Pancreas (tissue), 10 donors: ENCODE measurements at regions not wholly inside any gene's neighbourhood (a gene's known extent, or its start where the extent isn't known, plus 50 kb on each side); places are given as distances from the start of the nearest gene placed in this dataset.

Source experiments
- ATAC-seq, 4 donors: fragments of 200-7000 bp; cut with Tn5 transposase; one replicate each; pipeline versions ENCODE4 v1.8.0 to v1.9.1; 2020; ENCODE audit warnings: mild to moderate bottlenecking in 4 of 4, moderate library complexity in 4 of 4
- DNase-seq, 6 donors: peaks; one replicate each; pipeline ENCODE4 v3.0.0-alpha.2; 2020
- FAIRE-seq: peaks from 2 replicates; lab custom pipeline; 2012; peaks lifted over from hg19 to GRCh38; lab: Jason Lieb, UNC
- H3K27ac ChIP-seq, 4 donors: fragments of 200-600 bp; sonication (generic); 1 replicate in 3 of 4; 2 replicates in 1 of 4; pipeline versions ENCODE4 v1.5.0 to v1.8.0; 2020
- H3K27me3 ChIP-seq, 4 donors: fragments of 200-600 bp; one replicate each; pipeline ENCODE4 v1.8.0; 2021
- H3K36me3 ChIP-seq, 3 donors: fragments of 200-600 bp; sonication (generic) in 1 of 3; one replicate each; pipeline versions ENCODE4 v1.5.0 to v1.8.0; 2020 to 2021
- H3K4me1 ChIP-seq, 3 donors: fragments of 200-600 bp; one replicate each; pipeline ENCODE4 v1.8.0; 2021
- H3K4me3 ChIP-seq, 4 donors: fragments of 200-600 bp; sonication (generic) in 2 of 4; one replicate each; pipeline versions ENCODE4 v1.5.0 to v1.8.0; 2020 to 2021
- H3K9me3 ChIP-seq, 4 donors: fragments of 200-600 bp; one replicate each; pipeline ENCODE4 v1.8.0; 2021
- CTCF ChIP-seq, 4 donors: fragments of 200-600 bp; sonication (generic) in 3 of 4; IDR thresholded peaks; one replicate each; pipeline versions ENCODE4 v1.5.0 to v1.8.0; 2021; ENCODE audit warnings: antibody characterized with exemption in 4 of 4
- WGBS, 2 donors: extraction: QIAGEN DNeasy Blood & Tissue Kit; methylation state at CpG; one replicate each; pipeline ENCODE4 v1.1.7; 2013; 5-methylcytosine and 5-hydroxymethylcytosine counted together
- intact Hi-C, 3 donors: fragments of 100-400 bp; cut with DNase I; formaldehyde crosslinking; loops; one replicate each; pipeline versions ENCODE4 v1.11.1 to v1.14.2; 2022
- donor health status: healthy with polysubstance abuse.
- donor health status: DM: no; HTN: no; CAD: no; lungs with moderate emphysema.
- donor health status: DM: no; HTN: no; CAD: no.
- donor health status: control.
- donor health status: control.
- donor health status: Bipolar disorder and iron deficiency.
- donor health status: DM: yes; HTN: yes; CAD: no.
- donor health status: DM: no; HTN: no; CAD: no.
- donor health status: DM: no; HTN: no; CAD: no.
- donor health status: DM: yes; HTN: yes; CAD: no.

- DNase-seq (no peak), ATAC-seq (no peak), FAIRE-seq (no peak)
- 78 to 80% methylated on average over 2 of the region's 2 CpGs for WGBS, 2 donors
- Histone ChIP-seq H3K27ac (no peak overlapping the region), H3K36me3 (no peaks in the 10 kb centered on the region), H3K4me1 (no peaks in the 10 kb centered on the region), H3K4me3 (no peak overlapping the region), H3K27me3 (no peaks in the 10 kb centered on the region), H3K9me3 (no peaks in the 10 kb centered on the region)
- intact Hi-C loops, result no loop called here
- no peak for TF ChIP-seq CTCF (IDR thresholded peaks at IDR 0.05)
Measured at GRCh38 chr5:30879887-30880286, 313.6 kb upstream of the CDH6 start.

- H3K27ac ChIP-seq, result no peak overlapping the region
- H3K36me3 ChIP-seq, result no peaks in the 10 kb centered on the region
- DNase-seq (no peak), FAIRE-seq (no peak), ATAC-seq (no peak)
- intact Hi-C loops, result no loop called here
- no peaks in the 10 kb centered on the region for H3K4me1 ChIP-seq
- no peaks in the 10 kb centered on the region for H3K9me3 ChIP-seq
- 70 to 86% methylated on average over 1 of the region's 1 CpG for WGBS, 2 donors
- no peaks in the 10 kb centered on the region for H3K27me3 ChIP-seq
- TF ChIP-seq CTCF (IDR thresholded peaks at IDR 0.05), result no peak
- no peak overlapping the region for H3K4me3 ChIP-seq
Measured at GRCh38 chr5:30878746-30879145, 314.7 kb upstream of the CDH6 start.

GRCh38 chr5:30878296-30878695 lies 315.2 kb upstream of the CDH6 start:
- H3K4me1 ChIP-seq, result no peaks in the 10 kb centered on the region
- H3K9me3 ChIP-seq, result no peaks in the 10 kb centered on the region
- DNase-seq, result no peak
- H3K27ac ChIP-seq, result no peak overlapping the region
- no peak for FAIRE-seq
- H3K27me3 ChIP-seq, result no peaks in the 10 kb centered on the region
- WGBS, 2 donors, result 65 to 81% methylated on average over 10 of the region's 10 CpGs
- no peak overlapping the region for H3K4me3 ChIP-seq
- no peaks in the 10 kb centered on the region for H3K36me3 ChIP-seq
- TF ChIP-seq CTCF (IDR thresholded peaks at IDR 0.05), result no peak
- intact Hi-C loops, result no loop called here
- ATAC-seq, result no peak

GRCh38 chr5:30874241-30875034 lies 319.0 kb upstream of the CDH6 start:
- Histone ChIP-seq H3K27ac (no peak overlapping the region), H3K27me3 (no peaks in the 10 kb centered on the region), H3K4me3 (no peak overlapping the region), H3K36me3 (no peaks in the 10 kb centered on the region), H3K9me3 (no peaks in the 10 kb centered on the region), H3K4me1 (no peaks in the 10 kb centered on the region)
- ATAC-seq (no peak), FAIRE-seq (no peak), DNase-seq (no peak)
- WGBS, 2 donors, result 49 to 55% methylated on average over 10 of the region's 10 CpGs
- no peak for TF ChIP-seq CTCF (IDR thresholded peaks at IDR 0.05)
- intact Hi-C loops, result no loop called here

- FAIRE-seq (no peak), DNase-seq (no peak), ATAC-seq (no peak)
- Histone ChIP-seq H3K4me1 (no peaks in the 10 kb centered on the region), H3K27ac (no peak overlapping the region), H3K9me3 (no peaks in the 10 kb centered on the region), H3K36me3 (no peaks in the 10 kb centered on the region), H3K27me3 (no peaks in the 10 kb centered on the region), H3K4me3 (no peak overlapping the region)
- TF ChIP-seq CTCF (IDR thresholded peaks at IDR 0.05), result no peak
- WGBS, 2 donors, result 37 to 67% methylated on average over 3 of the region's 3 CpGs
- intact Hi-C loops, result no loop called here
Measured at GRCh38 chr5:30871196-30871595, 322.3 kb upstream of the CDH6 start.
